NCI-H2227 (cell line): ENCODE measurements at regions not wholly inside any gene's neighbourhood (a gene's known extent, or its start where the extent isn't known, plus 50 kb on each side); places are given as distances from the start of the nearest gene placed in this dataset.
"Not testable (repeated sequence)": the region's sequence is repeated elsewhere in the genome, so short reads cannot be mapped to it uniquely, and the experiment has no call there.

Source experiments
- DNase-seq: peaks from one replicate; lab custom pipeline; 2025; ENCODE audit not compliant: unreplicated experiment; lab: John Stamatoyannopoulos, UW

DNA sequence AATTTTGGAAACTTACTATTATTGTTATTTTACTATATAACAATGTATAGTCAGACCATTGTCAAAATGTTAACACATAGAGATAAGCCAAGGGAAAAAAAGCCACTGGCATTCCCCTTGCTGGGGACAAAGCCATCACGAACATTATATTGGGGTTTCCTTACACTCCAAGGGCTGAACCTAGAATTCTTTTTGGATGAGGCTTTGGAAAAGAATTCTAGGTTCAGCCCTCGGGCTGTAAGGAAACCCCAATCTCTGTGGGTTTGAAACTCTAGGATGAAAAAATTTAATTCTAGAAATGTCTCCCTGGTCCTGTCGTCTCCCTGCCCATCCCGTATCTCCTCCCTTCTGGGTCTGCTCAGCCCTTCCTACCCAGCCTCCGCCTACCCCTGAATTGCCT, 67.0 kb upstream of the SMAD6 start:
- DNase-seq = no peak

DNA sequence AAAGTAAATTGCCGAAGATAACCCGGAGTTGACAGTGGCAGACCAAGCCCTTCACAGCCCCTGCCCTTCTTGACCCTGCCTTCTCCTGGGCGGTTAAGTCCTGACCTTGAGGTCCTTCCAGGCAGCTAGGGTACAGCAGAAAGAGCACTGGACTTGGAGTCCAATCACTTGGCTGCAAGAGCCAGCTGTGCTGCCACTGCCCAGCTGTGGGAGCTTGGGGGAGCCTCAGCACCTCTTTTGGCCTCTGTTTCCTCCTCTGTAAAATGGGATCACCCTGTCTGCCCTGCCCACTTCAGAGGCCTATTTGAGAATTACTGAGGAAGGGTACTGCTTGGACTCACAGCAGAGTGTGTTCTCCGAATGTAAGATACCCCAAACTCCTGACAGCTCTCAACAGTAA, 66.2 kb upstream of the SMAD6 start:
- no peak for DNase-seq

DNA sequence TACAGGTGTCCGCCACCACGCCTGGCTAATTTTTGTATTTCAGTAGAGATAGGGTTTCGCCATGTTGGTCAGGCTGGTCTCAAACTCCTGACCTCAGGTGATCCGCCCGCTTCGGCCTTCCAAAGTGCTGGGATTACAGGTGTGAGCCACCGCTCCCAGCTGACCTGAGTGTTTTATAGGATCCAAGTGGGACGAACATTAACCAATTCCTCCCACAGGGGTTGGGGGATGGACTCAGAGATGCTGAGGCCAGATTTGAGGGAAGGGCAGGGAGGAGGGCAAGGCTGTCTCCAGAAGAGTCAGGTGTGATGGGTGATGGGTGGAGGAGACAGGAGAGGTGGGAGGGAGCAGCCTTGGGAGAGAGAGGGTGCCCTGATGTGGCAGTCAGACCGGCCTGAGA, 65.0 kb upstream of the SMAD6 start:
- not testable (repeated sequence) for DNase-seq

DNA sequence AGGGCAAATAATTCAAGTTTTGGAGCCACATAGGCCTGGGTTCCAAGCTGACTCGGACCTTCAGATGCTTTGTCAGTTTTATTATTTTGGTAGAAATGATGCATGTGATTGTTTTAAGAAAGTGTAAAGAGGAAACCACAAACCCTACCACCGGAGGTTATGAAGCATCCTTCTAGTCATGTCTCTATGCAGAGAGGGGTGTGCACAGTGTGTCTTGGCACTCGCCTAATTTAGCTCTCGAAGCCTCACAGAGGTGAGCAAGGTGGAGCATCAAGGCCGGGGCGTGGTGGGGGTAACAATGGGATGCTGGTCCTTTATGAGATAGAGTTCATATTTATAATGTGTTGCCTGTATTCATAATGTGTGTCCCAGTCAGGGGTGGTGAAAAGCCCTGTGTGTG, 63.7 kb upstream of the SMAD6 start:
- no peak for DNase-seq

DNA sequence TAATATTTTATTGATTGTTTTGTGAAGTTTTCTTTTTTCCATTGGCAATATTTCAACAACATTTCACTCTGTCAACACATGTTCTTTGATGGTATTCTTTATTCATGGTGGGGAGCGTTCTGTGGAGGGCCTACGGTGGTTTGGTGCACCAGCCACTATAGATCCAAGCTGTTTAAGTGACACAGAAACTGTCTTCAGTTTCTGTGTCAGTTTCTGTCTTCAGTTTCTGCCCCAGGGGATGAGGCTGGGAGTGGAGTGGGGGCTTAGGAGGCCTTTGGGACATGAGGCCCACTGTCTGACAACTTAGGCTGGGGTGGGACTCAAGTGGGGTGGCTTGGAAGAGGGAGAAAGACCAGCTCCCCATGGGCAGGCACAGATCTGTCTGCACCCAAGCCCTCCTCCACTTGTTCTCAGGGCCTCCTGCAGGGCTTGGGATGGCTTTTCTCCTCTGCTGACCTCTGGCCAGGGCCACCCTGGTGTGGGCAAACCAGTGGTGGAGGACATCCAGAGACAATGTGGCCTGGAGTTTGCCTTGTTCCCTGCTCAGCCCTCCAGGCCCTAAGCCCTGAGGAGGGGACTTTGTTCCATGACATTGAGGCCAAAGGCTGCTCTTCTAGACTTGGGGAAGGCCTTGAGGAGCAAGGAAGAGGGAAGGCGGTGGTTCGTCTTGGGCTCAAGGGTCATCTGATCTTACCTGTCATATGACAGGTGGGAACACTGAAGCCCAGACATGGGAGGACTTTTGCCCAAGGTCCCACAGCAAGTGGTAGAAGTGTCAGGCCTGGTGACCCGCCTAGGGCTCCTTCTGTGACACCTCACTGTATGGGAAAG, 60.3 kb upstream of the SMAD6 start:
- DNase-seq = no peak

DNA sequence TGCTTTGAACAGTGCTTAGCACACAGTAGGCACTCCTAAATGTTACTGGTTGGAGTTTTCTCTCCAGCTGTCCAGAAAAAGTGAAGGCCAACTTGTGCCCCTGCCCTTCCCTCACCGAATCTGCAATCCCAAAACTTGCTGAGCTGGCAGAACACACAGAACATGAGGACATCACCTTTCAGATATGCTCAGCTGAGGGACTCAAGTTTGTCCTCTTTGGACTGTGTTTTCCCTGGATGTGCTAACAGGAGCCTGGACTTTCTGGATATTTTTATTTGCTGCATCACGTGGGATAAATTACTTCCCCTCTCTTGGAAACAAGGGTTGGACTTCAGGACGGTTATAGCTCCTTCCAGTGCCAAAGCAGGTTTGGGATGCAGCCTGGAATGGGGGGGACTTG, 59.5 kb upstream of the SMAD6 start:
- no peak for DNase-seq

DNA sequence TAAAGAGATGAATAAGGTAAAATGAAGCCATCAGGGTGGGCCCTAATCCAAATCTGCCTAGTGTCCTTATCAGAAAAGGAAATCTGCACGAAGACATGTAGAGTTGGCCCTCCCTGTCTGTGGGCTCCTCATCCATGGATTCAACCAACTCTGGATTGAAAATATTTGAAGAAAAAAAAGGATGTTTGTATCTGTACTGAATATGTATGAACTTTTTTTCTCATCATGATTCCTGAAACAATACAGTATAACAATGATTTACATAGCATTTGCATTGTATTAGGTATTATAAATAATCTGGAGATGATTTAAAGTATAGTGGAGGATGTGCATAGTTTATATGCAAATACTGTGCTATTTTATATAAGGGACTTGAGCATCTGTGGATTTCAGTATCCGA, 59.0 kb upstream of the SMAD6 start:
- DNase-seq = no peak

DNA sequence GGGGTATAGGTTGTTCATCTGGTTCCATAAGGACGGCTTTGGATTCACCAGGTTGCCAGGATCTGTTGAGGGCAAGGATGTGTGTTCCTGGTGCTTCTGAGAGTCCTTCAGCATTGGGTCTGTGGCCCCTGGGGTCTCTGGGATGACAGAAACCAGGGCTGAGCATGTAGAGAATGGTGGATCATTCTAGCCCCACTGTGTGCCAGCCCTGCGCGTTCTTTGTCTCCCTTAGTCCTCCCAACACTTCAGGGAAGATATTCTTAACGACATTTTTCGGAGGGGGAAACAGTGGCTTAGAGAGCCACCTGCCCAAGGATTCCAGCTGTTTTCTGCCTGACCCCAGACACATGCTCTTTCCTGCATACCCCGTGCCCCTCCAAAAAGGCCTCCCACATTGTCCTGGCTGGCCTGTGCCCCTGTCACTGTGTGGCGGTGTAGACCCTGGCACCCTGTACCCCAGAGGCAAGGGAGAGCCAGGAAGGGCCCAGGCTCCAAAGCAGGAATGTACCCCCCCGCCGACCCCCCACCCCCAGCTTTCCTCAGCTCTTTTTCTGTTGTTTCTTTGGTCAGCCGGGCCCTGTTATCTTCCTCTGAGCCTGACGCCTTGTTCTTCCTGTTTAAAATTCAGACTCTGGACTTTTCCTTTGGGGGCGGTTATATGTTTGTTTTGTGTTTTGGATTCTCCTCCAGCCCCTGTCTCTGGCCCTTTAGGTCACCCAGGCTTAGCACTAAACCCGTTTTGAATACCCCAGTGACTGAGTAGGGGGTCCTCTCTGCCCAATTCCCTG, 57.8 kb upstream of the SMAD6 start:
- DNase-seq = no peak

DNA sequence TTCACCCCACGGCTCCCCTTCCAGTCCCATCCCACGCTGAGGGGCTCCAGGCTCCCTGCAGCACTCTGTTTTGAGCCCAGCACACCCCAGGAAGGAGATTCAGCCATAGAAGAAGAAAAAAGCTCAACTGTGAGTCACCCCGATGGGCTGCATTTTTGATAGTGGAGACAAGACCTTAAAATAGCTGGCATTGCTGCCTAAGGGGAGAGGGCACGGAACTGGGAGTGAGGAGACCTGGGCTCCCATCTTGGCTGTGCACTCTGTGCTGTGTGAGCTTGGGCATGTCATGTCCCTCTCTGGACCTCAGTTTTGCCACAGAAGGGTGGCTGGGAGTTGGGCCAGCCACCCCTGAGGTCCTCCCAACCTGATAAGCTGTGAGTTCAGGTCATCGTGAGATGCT, 57.2 kb upstream of the SMAD6 start:
- no peak for DNase-seq

DNA sequence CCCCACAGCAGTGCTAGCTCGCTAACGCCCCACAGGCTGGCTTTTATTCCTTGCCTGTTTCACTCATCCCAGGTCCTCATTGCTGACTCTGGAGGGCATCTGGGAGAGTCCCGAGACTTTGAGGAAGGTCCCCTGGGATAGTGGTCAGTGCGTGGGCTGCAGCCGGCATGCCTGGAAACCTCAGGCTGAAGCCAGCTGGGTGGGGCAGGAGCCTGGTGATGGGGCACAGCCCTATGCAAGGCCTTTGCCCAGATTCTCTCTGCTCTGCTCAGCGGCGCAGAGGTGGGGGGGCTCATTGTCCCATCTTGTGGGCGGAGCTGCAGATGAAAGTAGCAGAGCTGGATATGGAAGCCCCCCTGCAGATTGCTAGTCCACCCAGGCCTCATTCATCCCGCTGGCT, 55.7 kb upstream of the SMAD6 start:
- DNase-seq = no peak

DNA sequence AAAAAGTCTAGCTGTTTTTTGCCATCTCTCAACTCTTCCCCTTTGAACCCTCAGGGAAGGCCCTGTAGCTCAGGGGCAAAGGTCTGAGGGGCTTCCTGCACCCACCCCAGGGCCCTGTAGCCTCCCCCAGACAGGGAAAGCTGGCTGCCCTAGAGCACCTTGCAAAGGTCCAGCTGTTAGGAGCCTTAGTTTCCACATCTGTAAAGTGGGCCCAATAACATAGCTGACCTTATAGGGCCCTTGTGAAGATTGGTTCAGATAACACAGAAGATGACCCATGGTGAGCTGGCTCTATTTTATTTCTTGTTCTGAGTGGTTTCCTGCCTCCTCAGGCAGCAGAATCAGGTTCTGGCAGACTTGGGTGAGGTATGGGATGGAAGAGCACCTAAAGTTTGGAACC, 55.2 kb upstream of the SMAD6 start:
- DNase-seq = no peak

DNA sequence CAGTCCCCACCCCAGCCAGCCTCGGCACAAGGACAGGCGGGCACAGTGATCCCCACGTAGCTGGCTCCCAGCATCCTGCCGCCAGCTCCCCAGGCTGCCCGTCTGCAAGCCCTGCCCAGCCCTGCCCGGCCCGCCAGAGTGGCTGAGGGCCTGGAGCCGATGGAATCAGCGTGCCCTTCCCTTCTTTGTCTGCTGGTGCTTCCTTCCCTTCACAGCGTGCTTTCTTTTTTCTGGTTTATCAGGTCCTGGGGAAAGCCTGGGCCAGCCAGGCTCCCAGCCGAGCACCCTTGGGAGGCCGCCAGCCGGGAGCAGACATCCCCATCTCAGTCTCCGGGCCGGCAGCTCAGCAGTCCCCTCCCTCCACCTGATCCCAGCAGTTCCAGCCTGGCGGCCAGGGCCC, 54.7 kb upstream of the SMAD6 start:
- no peak for DNase-seq

DNA sequence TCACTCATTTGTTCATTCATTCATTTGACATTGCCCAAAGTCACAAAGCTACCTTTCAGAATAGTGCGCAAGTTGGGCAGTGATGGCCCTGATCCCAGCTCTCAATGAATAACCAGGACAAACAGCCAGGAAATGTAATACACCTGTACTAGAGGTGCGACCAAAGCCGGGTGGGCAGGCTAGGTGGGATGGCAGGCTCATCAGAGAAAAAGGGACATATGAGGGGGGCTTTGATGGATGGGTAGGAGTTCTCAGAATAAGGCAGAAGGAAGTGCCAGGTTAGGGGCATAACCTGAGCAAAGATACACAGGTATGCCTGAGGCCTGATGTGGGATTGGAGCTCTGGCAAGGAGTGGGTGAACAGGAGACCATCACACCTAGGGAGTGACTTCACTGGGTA, 53.4 kb upstream of the SMAD6 start:
- no peak for DNase-seq

DNA sequence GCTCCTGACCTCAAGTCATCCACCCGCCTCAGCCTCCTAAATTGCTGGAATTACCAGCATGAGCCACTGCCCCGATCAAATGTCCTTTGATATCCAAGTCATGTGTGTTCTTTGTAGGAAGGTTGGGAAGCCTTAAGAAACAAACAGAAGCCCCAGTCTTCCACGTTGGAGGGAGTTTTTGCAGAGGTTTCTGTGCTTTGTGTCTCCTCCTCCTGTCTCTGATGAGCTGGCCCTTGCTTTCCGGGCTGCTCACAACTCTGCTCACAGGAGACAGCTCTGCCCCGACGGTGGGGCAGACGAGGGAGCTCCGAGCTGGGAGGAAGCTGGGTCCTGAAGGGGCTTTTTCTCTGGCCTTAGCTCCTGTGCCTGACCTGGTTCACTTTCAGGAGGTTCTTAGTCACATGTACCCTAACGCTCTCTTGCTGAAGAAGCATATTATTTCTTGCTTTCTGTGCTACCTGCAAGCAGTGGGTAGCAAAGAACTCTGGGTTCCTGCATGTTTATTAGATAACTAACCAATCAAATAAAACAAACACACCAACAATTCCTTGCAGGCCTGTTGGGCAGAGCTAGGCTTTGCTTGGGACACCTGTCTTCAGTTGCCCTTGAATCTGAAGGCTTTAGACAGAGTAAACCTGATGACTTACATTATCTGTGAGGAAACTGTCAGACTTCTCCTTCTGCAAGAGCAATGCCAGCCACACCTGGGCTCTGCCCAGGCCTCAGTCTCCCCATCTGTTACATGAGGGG, 52.6 kb upstream of the SMAD6 start:
- no peak for DNase-seq

DNA sequence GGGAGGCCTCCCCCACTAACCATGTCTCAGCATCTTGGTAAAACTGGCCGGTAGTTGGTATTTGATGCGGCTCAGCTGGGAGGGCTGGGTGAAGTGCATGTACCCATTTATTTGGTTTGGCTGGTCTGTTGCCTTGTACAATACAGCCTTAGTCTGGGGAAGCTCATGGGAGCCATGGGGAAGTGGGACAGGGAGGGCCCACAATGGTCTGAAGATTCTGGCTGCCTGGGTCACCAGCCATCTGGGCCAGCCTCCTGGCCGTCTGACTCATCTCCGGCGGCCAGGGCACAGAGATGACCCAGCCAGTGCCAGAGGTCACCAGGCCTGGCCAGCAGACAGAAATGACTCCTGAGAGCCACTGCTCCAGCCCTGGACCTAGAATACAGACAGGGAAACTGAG, 51.6 kb upstream of the SMAD6 start:
- no peak for DNase-seq

DNA sequence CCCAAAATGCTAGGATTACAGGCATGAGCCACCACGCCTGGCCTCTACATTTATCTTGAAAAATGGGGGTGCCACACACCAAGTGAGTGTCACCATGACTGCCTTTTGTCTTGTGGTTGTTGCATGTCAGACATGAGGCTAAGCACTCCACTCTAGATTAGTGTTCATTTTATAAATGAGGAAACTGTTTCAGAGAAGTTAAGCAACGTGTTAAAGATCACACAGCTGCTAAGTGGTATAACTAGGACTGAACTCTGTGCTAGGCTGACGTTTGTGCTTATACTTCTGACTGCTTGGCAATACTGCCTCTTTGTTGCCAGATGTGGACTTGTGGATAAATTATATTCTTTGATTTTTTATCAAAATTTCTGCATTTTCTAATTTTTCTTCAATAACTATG, 50.8 kb upstream of the SMAD6 start:
- no peak for DNase-seq

DNA sequence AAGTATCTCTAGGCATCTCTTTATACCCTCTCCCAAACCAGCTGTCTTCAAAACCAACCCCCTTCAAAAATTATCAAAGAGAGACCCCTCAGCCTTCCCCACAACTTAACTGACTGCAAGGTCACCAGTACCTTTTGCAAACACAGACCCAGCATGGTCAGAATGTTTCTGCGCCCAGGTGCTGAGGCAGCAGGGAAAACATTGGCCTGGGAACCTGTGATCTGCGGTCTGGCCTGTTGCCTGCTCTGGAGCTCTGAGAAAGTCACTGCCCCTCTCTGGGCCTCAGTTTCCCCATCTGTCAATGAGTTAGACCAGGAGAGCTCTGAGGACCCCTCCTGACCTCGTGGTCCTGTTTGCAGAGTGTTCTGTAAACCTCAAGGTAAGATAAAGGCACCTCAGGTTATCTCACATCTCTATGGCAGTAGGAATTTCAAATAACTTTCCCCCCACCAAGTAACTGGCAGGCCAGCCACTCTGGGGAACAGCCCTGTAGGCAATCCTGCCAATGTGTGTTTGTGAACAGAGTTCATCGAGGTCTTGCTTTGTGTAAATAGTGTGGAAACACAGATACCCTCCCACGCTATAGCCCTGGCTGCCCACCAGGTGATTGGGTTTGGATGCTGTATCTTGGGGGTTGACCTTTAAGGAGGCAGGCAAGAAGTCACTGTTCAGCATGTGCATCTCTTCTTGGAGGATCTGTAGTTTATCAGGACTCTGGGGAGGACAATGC, 50.0 kb upstream of the SMAD6 start:
- no peak for DNase-seq
